GM12878 (cell line): ENCODE measurements at regions not wholly inside any gene's neighbourhood (a gene's known extent, or its start where the extent isn't known, plus 50 kb on each side); places are given as distances from the start of the nearest gene placed in this dataset.

ENCODE experiments used
- ATAC-seq: fragments of 200-7000 bp; cut with Tn5 transposase; 3 replicates; pipeline ENCODE4 v1.9.1; 2020; ENCODE audit warnings: mild to moderate bottlenecking, moderate library complexity
- BruUV-seq: library from RNA; stranded (reverse); fragments of 400-500 nt; replicated peaks from 2 replicates; lab custom pipeline; 2021; lab: Mats Ljungman, UMichigan
- CTCF ChIA-PET: fragments of 300-600 bp; sonication (Branson Sonifier 250); formaldehyde crosslinking; extraction: SDS; loops from one replicate; lab custom pipeline; 2021; ENCODE audit warnings: inconsistent platforms; lab: Yijun Ruan, JAX
- POLR2A ChIA-PET: fragments of 350-600 bp; formaldehyde crosslinking; extraction: SDS; loops from one replicate; lab custom pipeline; 2021; ENCODE audit warnings: inconsistent platforms; lab: Charles Lee
- RAD21 ChIA-PET: fragments of 300-600 bp; sonication (Branson Sonifier 250); formaldehyde crosslinking; loops from one replicate; lab custom pipeline; 2023; ENCODE audit warnings: antibody characterized with exemption; ENCODE audit not compliant: unreplicated experiment; lab: Charles Lee
- SMC1A ChIA-PET: fragments of 300-600 bp; sonication (Branson Sonifier 250); formaldehyde crosslinking; loops from one replicate; lab custom pipeline; 2023; ENCODE audit not compliant: unreplicated experiment, uncharacterized antibody; lab: Charles Lee
- DNase-seq: peaks from one replicate; pipeline ENCODE4 v3.0.0-alpha.2; 2011; ENCODE audit warnings: low read depth, low spot score
- FAIRE-seq: peaks from 3 replicates; lab custom pipeline; 2011; peaks lifted over from hg19 to GRCh38; lab: Jason Lieb, UNC
- H2AFZ ChIP-seq: 2 replicates; pipeline ENCODE4 v1.6.0; 2011; ENCODE audit warnings: low read depth, low read length, control low read depth; ENCODE audit not compliant: control insufficient read depth
- H3K27ac ChIP-seq: 2 replicates; pipeline ENCODE4 v1.5.1; 2011; ENCODE audit warnings: control low read depth; ENCODE audit not compliant: control insufficient read depth, insufficient read depth
- H3K27me3 ChIP-seq, 2 experiments: replicated peaks in 1 of 2; 2 replicates each; pipeline versions ENCODE4 v1.6.0 to v1.6.1; 2011; ENCODE audit warnings: low read length in 1 of 2; ENCODE audit not compliant: control insufficient read depth in 2 of 2, insufficient read depth in 2 of 2
- H3K36me3 ChIP-seq, 2 experiments: 2 replicates each; pipeline ENCODE4 v1.5.1; 2011; ENCODE audit warnings: low read length in 1 of 2; ENCODE audit not compliant: control insufficient read depth in 2 of 2, insufficient read depth in 2 of 2
- H3K4me1 ChIP-seq: 2 replicates; pipeline ENCODE4 v1.6.1; 2011; ENCODE audit warnings: mild to moderate bottlenecking, low read length, moderate library complexity, mixed read lengths; ENCODE audit not compliant: control insufficient read depth, insufficient read depth
- H3K4me2 ChIP-seq: 2 replicates; pipeline ENCODE4 v1.6.0; 2011; ENCODE audit warnings: control low read depth; ENCODE audit not compliant: control insufficient read depth, insufficient read depth
- H3K4me3 ChIP-seq: fragments of 200-600 bp; sonication (generic); 2 replicates; pipeline ENCODE4 v1.5.1; 2016
- H3K79me2 ChIP-seq: 2 replicates; pipeline ENCODE4 v1.6.0; 2011; ENCODE audit warnings: low read length; ENCODE audit not compliant: control insufficient read depth, insufficient read depth
- H3K9ac ChIP-seq: 2 replicates; pipeline ENCODE4 v1.8.0; 2011; ENCODE audit warnings: low read length, control low read depth, mixed read lengths; ENCODE audit not compliant: control insufficient read depth, insufficient read depth
- H3K9me3 ChIP-seq: replicated peaks from 3 replicates; pipeline ENCODE4 v1.5.1; 2011; ENCODE audit warnings: mild to moderate bottlenecking, low read length; ENCODE audit not compliant: control insufficient read depth, insufficient read depth
- H4K20me1 ChIP-seq: 2 replicates; pipeline ENCODE4 v1.6.0; 2011; ENCODE audit not compliant: control insufficient read depth, insufficient read depth
- BCL11A ChIP-seq: IDR thresholded peaks from 2 replicates; pipeline ENCODE4 v1.6.1; 2011; ENCODE audit warnings: low read depth, low read length
- DPF2 ChIP-seq: fragments of 450-650 bp; IDR thresholded peaks from 2 replicates; pipeline ENCODE4 v1.6.1; 2017; ENCODE audit warnings: mild to moderate bottlenecking
- FOXK2 ChIP-seq: fragments of 450-650 bp; IDR thresholded peaks from 2 replicates; pipeline ENCODE4 v1.6.1; 2017; ENCODE audit warnings: mild to moderate bottlenecking, moderate library complexity
- HDAC6 ChIP-seq: fragments of 200-600 bp; sonication (generic); IDR thresholded peaks from one replicate; pipeline ENCODE4 v1.8.0; 2017; ENCODE audit warnings: antibody characterized with exemption; ENCODE audit not compliant: unreplicated experiment
- LARP7 ChIP-seq: fragments of 450-650 bp; IDR thresholded peaks from 2 replicates; pipeline ENCODE4 v1.6.1; 2017; ENCODE audit warnings: mild to moderate bottlenecking
- NR2C1 ChIP-seq: fragments of 450-650 bp; IDR thresholded peaks from 2 replicates; pipeline ENCODE4 v1.6.1; 2017; ENCODE audit warnings: antibody characterized with exemption, mild to moderate bottlenecking, moderate library complexity
- POLR2A ChIP-seq: IDR thresholded peaks from 2 replicates; pipeline ENCODE4 v1.6.1; 2011; ENCODE audit warnings: low read depth, mild to moderate bottlenecking, low read length
- RBBP5 ChIP-seq: fragments of 200-600 bp; sonication (generic); conservative IDR thresholded peaks from 2 replicates; pipeline ENCODE4 v1.6.1; 2016
- SIN3A ChIP-seq: IDR thresholded peaks from 2 replicates; pipeline ENCODE4 v1.6.1; 2012; ENCODE audit warnings: low read depth, low read length, improper control_type of control experiment
- TCF12 ChIP-seq: IDR thresholded peaks from 2 replicates; pipeline ENCODE4 v1.6.1; 2011; ENCODE audit warnings: low read depth, mild to moderate bottlenecking, low read length
- WRNIP1 ChIP-seq: IDR thresholded peaks from 2 replicates; pipeline ENCODE4 v1.6.1; 2011; ENCODE audit warnings: low read depth, low read length, improper control_type of control experiment, borderline replicate concordance
- YBX1 ChIP-seq: fragments of 450-650 bp; IDR thresholded peaks from 2 replicates; pipeline ENCODE4 v1.6.1; 2016; ENCODE audit warnings: antibody characterized with exemption
- ZNF274 ChIP-seq: IDR thresholded peaks from one replicate; pipeline ENCODE4 v1.8.0; 2011; ENCODE audit not compliant: insufficient read length, insufficient read depth
- WGBS: methylation state at CpG from one replicate; pipeline ENCODE4 v1.1.6; 2016; ENCODE audit warnings: low lambda C conversion rate; ENCODE audit not compliant: insufficient replicate concordance, insufficient coverage; ENCODE audit errors: missing lambda C conversion rate; 5-methylcytosine and 5-hydroxymethylcytosine counted together
- in situ Hi-C: fragments of 300-500 bp; cut with MboI; formaldehyde crosslinking; loops from 9 replicates; pipeline ENCODE4 v1.14.3; 2018; ENCODE audit warnings: mixed read lengths
- intact Hi-C: fragments of 100-400 bp; cut with micrococcal nuclease; formaldehyde crosslinking; loops from one replicate; pipeline ENCODE4 v1.14.2; 2022; ENCODE audit not compliant: unreplicated experiment
- TF ChIP-seq, protein P1 (sequence below): IDR thresholded peaks from 2 replicates; pipeline ENCODE4 v1.6.1; 2011; ENCODE audit warnings: mild to moderate bottlenecking, low read depth, low read length, moderate library complexity; ENCODE audit not compliant: insufficient replicate concordance
- TF ChIP-seq, protein P2 (sequence below): IDR thresholded peaks from 2 replicates; pipeline ENCODE4 v1.6.1; 2012; ENCODE audit warnings: low read depth, low read length, improper control_type of control experiment
- TF ChIP-seq, protein P3 (sequence below), 3 experiments: IDR thresholded peaks in 2 of 3; conservative IDR thresholded peaks in 1 of 3; 2 replicates each; pipeline ENCODE4 v1.5.1; 2011; ENCODE audit warnings: low read depth in 3 of 3, low read length in 3 of 3, mild to moderate bottlenecking in 3 of 3, control low read depth in 2 of 3, moderate library complexity in 2 of 3, inconsistent platforms in 1 of 3, mixed read lengths in 1 of 3; ENCODE audit not compliant: control insufficient read depth in 2 of 3, insufficient read depth in 1 of 3; ENCODE audit errors: extremely low read depth in 1 of 3

DNA sequence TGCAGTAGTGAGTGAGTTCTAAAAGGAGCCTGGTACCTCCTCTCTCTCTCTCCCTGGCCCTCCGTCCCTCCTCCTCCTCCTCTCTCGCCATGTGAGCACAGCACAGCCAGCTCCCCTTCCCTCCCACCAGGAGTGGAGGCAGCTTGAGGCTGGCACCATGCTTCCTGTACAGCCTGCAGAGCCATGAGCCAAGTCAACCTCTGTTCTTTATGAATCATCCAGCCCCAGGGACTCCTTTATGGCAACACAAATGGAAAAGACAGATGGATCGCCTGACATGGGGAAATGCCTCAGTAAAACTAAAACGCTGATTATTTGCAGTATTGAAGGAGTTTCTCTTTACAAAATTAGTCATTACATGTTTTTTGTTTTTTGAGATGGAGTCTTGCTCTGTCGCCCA, 233.7 kb upstream of the ARID1B start:
- Histone ChIP-seq H4K20me1 (no peaks in the 10 kb centered on the region), H3K9ac (no peak overlapping the region), H3K4me1 (no peaks in the 10 kb centered on the region; the same call in 1 of the 2 replicates), H3K9me3 (no peaks in the 10 kb centered on the region)
- TF ChIP-seq BCL11A (no peak), LARP7 (no peak), DPF2 (no peak), NR2C1 (no peak), HDAC6 (no peak), SIN3A (no peak), POLR2A (no peak), TCF12 (no peak), ZNF274 (no peak), WRNIP1 (no peak), YBX1 (no peak), RBBP5 (no peak), FOXK2 (no peak)
- TF ChIP-seq, protein P1, sequence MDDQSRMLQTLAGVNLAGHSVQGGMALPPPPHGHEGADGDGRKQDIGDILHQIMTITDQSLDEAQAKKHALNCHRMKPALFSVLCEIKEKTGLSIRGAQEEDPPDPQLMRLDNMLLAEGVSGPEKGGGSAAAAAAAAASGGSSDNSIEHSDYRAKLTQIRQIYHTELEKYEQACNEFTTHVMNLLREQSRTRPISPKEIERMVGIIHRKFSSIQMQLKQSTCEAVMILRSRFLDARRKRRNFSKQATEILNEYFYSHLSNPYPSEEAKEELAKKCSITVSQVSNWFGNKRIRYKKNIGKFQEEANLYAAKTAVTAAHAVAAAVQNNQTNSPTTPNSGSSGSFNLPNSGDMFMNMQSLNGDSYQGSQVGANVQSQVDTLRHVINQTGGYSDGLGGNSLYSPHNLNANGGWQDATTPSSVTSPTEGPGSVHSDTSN = no peak
- TF ChIP-seq, protein P2, sequence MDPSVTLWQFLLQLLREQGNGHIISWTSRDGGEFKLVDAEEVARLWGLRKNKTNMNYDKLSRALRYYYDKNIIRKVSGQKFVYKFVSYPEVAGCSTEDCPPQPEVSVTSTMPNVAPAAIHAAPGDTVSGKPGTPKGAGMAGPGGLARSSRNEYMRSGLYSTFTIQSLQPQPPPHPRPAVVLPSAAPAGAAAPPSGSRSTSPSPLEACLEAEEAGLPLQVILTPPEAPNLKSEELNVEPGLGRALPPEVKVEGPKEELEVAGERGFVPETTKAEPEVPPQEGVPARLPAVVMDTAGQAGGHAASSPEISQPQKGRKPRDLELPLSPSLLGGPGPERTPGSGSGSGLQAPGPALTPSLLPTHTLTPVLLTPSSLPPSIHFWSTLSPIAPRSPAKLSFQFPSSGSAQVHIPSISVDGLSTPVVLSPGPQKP = no peak
- TF ChIP-seq, protein P3, sequence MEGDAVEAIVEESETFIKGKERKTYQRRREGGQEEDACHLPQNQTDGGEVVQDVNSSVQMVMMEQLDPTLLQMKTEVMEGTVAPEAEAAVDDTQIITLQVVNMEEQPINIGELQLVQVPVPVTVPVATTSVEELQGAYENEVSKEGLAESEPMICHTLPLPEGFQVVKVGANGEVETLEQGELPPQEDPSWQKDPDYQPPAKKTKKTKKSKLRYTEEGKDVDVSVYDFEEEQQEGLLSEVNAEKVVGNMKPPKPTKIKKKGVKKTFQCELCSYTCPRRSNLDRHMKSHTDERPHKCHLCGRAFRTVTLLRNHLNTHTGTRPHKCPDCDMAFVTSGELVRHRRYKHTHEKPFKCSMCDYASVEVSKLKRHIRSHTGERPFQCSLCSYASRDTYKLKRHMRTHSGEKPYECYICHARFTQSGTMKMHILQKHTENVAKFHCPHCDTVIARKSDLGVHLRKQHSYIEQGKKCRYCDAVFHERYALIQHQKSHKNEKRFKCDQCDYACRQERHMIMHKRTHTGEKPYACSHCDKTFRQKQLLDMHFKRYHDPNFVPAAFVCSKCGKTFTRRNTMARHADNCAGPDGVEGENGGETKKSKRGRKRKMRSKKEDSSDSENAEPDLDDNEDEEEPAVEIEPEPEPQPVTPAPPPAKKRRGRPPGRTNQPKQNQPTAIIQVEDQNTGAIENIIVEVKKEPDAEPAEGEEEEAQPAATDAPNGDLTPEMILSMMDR (IDR thresholded peaks at IDR 0.05 in 2 of 3, conservative IDR thresholded peaks at IDR 0.05 in 1 of 3; ENCODE audit: control insufficient read depth in 2 of 3, extremely low read depth in 1 of 3, insufficient read depth in 1 of 3, low read depth in 3 of 3, low read length in 3 of 3) = no peak
- TF ChIP-seq, all 136 proteins: peak for 0
- Histone ChIP-seq H2AFZ (no peak overlapping the region), H3K79me2 (no peaks in the 10 kb centered on the region), H3K36me3 (no peaks in the 10 kb centered on the region), H3K4me3 (no peak overlapping the region), H3K27ac (no peak overlapping the region), H3K4me2 (no peak overlapping the region), H3K27me3 (peaks cover 0 to 4% of the 10 kb centered on the region in 2 experiments; a peak in 2 of 4 replicates)
- POLR2A ChIA-PET = no interaction called here
- RAD21 ChIA-PET = no interaction called here
- 65% methylated on average over 4 of the region's 5 CpGs for WGBS
- SMC1A ChIA-PET = no interaction called here
- CTCF ChIA-PET = no interaction called here
- intact Hi-C loops = no loop called here
- DNase-seq = no peak
- in situ Hi-C loops = no loop called here
- no peak for ATAC-seq
- no peak for FAIRE-seq
- BruUV-seq = no TSS peak
